ENCODE measurements at regions not wholly inside any gene's neighbourhood (a gene's known extent, or its start where the extent isn't known, plus 50 kb on each side); places are given as distances from the start of the nearest gene placed in this dataset.

DNA sequence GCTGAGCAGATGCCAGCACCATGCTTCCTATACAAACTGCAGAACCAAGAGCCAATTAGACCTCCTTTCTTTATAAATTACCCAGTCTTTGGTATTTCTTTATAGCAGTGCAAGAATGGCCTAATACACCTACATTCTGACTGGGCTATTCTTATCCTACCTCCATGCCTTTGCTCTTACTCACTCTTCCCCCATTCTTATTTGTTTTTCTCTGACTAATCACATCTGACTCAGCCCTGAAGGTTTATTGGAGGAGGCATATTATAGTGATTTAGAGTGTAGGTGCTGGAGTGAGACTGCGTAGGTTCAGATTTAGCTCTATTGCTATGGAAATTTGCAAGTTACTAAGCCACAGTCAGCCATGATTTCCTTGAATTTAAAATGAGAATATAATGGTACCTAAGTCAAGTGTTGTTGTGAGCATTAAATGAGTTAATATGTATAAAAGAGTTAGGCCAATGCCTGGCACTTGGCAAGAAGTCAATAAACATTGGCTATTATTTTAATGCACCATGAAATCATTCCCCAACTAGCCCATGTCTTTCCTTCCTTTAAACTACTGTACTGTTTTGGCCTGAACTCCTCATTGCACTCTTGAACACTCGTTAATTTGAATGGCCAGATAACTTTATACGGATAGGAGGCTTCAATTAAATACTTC is 531.2 kb upstream of the ZNF608 start:
- no peak for DNase-seq (ENCODE audit: low spot score)

DNA sequence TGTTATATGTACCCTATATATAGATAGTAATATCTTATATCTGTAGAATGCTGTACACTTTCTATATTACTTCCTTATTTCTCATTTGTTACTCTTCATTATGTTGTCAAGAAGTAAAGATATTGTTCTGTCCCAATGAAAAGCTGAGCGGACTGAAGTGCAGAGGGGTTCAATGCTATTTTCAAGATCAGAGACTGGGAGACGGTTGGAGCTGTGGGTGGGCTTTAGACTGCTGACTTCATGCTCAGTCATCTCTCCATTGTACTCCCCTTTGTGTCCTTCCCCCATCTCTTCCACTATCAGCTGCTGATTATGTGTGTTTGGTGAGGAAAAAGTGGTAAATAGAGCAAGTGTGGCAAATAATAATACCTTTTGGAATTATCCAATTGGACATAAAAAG is 532.3 kb upstream of the ZNF608 start:
- DNase-seq (ENCODE audit: low spot score) = no peak

DNA sequence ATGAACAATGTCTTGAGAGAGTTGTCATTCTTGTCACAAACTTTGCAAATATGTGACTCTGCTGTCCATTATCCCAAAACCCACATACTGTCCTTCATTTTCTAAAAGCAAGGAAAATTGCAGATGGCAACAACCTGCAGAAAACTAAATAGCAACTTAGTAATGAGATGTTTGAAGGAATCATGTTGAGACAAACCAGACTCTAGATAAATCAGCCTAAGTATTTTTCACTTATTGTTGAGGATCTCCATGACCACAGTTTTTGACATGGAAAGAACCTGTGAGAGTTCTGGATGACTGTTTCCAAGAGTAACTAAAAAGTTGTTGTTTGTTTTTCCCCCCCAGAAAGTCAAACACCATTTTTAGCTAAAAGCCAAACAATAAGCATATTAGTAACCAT is 535.2 kb upstream of the ZNF608 start:
- DNase-seq (ENCODE audit: low spot score) = peak; percentile 81

DNA sequence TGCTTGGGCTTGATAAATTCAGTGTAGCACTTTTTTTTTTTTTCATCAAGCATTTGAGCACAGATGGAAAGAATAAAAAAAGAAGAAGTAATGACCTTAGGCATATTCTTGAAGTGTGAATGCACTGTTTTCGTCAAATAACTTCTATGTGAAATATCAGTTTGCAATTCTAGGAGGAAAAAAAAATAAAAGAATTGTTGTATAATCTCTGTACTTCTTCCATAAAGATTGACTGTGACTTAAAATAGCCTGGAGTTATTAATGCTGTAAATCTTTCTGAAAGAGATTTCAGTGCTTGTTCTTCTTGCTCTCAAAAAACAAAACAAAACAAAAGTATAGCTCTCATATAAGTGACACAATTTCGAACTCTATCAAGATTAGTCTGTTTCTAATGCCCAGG is 536.9 kb upstream of the ZNF608 start:
- DNase-seq (ENCODE audit: low spot score) = no peak

DNA sequence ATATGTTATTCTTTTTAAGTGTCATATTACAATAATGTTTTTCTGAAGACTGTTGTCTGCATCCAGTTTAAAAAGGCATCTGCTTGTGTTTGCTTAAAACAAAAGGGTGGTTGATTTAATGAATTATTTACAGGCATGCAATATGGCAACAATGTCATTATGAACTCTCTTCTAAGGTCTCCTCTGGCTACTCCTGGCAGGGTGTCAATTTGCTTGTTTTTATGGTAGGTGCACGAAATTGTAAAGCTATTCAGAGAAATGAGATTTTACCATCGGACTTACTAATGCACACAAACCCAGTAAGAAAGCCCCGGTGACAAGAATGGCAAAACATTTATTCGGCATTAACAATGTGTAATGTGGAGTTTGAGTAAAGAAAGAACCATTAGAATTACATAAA is 539.8 kb upstream of the ZNF608 start:
- no peak for DNase-seq (ENCODE audit: low spot score)

DNA sequence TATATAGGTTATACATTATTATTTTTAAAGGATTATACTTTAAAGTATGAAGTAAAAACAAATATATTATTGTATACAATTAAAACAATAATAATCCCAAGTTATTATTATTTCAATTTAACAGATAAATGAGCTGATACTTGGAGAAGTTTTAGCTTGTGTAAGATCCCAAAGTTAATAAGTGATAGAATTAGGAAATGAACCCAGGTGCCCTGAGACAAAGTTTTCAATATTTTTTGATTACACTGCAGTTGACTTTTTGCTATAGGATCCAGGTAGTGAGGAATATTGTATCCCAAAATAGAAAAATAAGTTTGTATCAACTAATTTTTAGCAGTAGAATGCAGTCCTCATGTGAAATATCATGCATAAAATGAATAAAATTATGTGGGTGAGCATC is 543.2 kb upstream of the ZNF608 start:
- DNase-seq (ENCODE audit: low spot score) = no peak

DNA sequence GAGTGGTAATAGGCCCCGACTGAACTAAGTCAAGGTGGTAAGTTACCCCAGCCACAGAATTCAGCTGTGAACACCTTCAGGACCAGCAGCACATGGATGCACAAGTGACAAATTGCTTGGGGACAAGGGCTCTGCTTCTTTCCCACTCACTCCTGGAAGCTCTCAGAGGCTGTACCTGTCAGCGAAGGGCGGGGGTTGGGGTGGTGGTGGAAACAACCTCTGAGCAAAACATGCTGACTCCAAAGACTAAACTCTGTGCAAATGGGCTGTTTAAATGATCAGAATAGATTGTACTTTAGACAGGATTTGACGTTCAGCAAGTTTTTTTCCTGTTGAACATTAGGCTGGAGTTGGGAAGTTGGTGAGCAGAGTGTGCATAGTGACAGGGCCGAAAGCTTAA is 544.5 kb upstream of the ZNF608 start:
- DNase-seq (ENCODE audit: low spot score) = no peak

DNA sequence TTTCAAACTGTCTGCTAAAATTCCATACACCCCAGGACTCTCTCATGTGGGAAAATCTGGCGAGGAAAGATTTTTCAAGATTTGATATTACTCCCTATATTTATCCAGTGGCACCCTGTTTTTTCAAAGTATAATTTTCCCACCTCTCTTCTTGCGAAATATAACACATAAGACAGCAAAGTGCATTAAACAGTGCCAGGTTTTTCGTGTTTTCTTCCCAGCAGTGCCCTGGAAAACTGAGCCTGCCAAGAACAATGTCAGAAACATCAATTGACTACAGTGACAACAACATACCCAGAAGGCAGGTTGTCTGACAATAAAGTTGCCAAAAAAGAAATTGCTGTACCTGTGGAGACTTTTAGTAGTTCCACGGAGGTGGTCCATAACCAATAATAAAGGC is 545.0 kb upstream of the ZNF608 start:
- no peak for DNase-seq (ENCODE audit: low spot score)

DNA sequence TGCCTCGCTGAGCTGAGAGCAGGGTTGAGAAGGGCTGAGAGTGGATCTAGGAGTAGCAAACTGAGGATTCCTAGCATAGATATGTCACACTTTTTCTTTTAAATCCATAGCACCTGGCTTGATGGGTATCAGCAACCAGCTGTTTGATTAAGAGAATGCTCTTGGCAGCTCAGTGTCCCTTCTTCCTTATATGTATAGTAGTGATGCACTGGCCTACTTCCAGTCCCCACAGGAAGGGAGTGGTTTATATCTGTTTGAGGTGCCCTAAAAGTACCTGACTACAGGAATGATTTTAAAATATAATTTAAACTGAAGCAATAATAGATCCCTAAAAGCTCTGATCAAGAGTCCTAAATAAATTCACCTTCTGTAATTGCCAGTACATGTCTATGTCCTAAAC is 546.8 kb upstream of the ZNF608 start:
- peak; percentile 31 for DNase-seq (ENCODE audit: low spot score)

DNA sequence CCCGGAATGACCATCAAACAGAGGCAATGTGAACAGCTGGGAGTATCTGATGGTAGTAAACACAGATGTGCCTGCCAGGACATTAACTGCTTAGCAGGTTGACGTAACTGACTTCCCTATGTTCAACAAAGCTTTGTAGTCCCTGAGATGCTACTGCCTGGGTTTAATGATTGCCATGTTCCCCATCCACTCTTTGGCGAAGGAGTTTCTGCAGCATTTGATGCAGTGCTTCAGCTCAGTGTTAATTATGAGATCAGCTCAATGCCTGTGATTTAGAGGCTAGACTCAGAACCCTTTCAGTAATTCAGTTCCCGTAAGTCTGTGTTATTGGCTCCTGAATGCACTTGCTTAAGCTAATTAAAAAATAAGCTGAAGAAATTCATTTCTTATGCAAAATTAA is 547.3 kb upstream of the ZNF608 start:
- DNase-seq (ENCODE audit: low spot score) = no peak

DNA sequence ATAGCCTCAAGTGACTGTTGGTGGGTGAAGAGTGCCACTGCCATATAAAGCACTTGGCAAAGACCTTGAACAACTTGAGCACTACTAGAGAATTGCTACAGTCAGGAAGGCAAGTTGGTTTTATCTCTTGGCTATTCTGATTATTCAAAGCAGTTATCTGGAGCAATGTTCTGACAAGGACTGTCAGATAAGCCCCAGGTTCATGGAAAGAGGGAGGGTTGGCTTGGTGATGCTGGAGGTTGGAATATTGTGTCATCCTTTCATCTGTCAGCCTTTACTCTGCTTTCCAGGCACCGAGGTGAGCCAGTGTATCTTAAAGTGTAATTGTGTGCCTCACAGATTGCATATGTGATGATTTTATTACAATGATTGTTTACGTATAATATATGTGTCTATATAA is 548.4 kb upstream of the ZNF608 start:
- no peak for DNase-seq (ENCODE audit: low spot score)

DNA sequence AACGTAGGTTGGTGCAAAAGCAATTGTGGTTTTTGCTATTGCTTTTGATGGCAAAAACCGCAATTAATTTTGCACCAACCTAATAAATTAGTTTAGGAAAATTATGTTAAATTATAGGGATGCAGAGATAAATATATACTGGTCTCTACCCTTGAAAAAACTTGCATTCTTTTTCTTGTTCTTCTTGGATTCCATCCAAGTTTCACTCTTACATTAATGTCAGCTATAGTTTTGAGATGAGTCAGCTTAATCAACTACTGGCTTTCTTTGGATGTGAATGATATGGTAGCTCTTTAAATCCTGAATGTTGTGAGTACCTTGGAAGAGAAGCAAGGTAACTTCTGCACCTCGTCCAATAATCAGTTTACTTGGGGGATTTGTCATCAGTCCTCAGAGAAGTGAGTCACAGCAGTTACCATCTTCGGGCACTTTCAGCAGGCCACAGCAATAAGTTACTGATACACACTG is 549.0 kb upstream of the ZNF608 start:
- no peak for DNase-seq (ENCODE audit: low spot score)

DNA sequence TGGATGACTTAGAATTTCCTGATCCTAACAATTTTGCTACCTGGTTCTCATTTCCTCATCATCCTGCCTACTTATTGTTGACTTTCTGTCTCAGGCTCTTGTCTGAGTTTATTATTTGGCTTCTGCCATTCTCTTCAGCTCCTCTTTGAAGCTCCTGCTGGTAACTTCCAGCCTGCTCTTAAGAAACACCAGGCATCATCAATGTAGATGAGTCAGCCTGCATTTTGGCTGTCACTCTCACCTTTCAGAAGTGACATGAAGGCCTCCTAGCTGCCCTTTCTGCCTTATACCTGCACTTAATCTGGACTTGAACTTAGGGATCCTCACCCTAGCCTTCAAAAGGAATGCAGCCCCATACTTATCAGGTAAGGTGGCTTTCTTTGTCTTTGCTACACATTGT is 551.8 kb upstream of the ZNF608 start:
- DNase-seq (ENCODE audit: low spot score) = no peak

DNA sequence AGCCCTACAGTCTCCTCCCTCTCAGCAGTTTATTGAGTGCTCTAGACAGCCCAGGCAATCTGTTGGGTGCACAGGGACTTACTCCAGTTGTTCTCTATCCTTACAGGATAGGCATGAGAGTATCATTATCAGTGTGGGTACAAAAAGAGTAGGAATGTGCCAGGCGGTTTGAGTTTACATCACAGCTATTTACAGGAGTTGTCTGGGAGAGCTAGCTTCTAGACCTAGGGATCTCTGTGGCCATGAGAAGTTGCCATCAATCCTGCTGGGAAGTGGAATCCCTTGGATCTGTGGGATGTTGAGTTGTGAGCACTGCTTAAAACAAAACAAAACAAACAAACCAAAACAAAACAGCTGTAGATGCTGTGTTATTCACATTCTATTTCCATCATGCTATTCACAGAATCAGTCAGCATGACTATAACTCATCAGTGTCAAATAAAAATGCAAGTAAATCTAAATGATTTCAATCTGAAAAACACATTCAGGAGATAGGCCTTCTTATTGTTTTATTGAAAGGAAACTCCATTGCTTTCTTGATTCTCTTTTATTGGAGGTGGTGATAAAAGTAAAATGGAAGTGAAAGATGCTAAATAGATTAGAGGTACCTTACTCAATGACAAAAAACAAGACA is 552.4 kb upstream of the ZNF608 start:
- DNase-seq (ENCODE audit: low spot score) = no peak

DNA sequence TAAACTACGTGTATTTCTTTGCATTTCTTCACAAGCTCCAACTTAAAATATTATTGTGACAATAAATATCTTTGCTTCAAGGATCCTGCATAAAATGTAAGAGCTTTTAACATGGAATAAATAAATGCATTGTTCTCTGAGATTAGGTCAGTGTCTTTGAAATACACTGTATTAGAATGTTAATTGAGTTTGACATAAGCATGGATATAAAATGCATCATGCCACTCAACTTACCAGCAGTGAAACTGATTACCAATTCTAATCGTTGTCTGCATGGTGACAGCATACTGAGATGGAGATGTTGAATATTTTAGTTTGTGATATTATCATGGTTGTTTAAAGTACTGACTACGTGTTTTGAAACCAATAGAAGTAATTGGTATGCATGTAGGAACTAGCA is 555.3 kb upstream of the ZNF608 start:
- peak; percentile 21 for DNase-seq (ENCODE audit: low spot score)

DNA sequence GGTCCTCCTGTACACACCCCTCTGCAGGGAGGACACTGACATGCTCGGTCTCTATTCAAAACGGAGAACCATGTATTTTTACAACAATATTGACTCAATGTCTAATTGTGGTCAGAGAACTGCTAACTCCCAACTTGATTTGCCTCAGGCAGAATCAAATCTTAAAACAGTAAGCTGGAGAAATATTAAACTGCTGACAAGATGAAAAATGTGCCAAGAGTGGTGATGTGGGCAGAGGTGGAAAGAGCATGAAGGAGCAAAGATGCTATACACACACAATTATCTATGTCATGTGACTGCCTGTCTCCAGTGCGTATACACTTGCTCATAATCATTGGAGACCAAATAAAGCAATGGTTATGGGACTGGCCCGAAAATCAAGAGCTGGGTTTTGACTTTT is 556.1 kb upstream of the ZNF608 start:
- no peak for DNase-seq (ENCODE audit: low spot score)

DNA sequence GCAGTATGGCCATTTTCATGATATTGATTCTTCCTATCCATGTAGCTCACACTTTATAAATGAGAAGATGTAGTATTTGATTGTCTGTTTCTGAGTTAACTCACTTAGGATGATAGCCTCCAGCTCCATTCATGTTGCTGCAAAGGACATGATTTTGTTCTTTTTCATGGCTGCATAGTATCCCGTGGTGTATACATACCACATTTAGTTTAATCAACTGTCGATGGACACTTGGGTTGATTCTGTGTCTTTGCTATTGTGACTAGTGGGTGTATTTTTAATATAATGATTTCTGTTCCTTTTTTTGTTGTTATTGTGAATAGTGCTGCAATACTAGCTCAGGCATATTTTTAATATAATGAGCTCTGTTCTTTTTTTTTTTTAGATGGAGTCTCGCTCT is 560.3 kb upstream of the ZNF608 start:
- no peak for DNase-seq (ENCODE audit: low spot score)

DNA sequence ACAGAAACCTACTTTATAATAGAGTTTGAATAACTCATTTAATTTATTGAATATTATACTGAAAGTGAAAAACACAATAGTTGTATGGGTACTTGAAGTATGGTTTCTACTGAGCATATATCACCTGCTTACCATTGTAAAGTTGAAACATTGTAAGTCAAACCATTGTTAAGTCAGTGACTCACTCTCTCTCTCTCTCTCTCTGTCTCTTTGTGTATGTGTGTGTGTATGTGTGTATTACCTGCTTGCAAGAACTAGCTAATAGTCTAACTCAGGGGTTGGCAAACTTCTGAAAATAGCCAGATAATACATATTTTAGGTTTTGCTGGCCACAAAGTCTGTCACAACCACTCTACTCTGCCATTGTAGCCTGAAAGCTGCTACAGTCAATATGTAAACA is 564.3 kb upstream of the ZNF608 start:
- DNase-seq (ENCODE audit: low spot score) = no peak

DNA sequence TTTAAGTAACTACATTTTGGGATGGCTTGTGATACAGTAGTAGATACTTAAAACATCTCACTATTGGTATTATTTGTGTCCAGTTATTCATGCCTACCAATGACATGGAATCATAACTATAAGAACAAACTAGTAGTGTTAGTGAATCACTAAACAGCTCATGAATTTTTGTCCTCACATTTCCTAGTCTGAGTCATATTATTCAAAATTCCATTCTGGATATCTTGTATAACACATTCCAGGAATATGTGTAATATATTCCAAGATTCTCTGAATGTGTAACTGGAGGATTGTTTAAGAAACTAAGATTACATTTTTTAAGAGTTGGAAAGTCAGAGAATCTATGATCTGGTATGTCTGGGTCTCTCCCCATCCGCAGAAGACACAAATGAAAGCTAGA is 565.3 kb upstream of the ZNF608 start:
- DNase-seq (ENCODE audit: low spot score) = no peak

DNA sequence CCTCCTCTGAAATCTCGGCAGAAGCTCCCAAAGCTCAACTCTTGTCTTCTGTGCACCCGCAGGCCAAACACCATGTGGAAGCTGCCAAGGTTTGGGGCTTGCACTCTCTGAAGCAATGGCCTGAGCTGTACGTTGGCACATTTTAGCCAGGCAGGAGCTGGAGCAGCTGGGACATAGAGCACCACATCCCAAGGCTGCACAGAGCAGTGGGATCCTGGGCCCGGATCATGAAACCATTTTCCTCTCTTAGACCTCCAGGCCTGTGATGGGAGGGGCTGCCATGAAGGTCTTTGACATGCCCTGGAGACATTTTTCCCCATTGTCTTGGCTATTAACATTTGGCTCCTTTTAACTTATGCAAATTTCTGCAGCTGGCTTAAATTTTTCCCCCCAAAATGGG is 567.1 kb upstream of the ZNF608 start:
- DNase-seq (ENCODE audit: low spot score) = no peak

DNA sequence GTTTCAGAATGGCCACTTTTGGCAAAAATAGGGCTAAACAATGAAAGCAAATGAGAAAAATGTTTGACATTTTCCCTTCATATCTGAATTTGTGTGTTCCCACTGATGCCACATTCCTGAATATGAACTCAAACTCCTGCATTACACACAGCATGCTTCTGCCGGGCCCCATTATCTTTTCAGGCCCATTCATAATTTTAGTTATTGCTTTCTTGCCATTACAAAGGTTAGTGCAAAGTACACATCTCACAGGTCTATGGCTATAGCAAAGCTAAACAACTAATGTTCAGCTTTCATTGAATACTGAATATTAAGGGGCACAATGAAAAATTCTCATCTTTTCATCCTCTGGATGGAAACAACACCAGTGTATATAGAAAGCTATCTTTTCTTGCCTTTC is 568.9 kb upstream of the ZNF608 start:
- DNase-seq (ENCODE audit: low spot score) = no peak

DNA sequence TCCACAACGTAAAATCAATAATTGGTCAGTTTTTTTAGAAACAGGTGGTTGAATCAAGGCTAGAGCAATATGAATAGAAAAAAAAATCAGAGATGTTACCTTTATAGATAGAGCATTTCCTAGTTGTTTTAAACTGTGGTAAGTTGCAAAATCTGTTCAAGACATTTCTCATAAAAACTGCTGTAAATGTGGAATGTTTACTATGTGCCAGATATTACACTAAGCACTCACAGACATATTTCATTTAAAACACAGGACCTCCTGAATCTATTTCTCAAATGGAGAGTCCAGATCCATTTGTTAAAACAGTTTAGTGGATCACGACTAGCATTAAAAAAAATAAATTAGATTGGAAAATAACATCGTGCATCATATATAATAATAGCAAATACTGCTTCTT is 570.0 kb upstream of the ZNF608 start:
- DNase-seq (ENCODE audit: low spot score) = no peak

DNA sequence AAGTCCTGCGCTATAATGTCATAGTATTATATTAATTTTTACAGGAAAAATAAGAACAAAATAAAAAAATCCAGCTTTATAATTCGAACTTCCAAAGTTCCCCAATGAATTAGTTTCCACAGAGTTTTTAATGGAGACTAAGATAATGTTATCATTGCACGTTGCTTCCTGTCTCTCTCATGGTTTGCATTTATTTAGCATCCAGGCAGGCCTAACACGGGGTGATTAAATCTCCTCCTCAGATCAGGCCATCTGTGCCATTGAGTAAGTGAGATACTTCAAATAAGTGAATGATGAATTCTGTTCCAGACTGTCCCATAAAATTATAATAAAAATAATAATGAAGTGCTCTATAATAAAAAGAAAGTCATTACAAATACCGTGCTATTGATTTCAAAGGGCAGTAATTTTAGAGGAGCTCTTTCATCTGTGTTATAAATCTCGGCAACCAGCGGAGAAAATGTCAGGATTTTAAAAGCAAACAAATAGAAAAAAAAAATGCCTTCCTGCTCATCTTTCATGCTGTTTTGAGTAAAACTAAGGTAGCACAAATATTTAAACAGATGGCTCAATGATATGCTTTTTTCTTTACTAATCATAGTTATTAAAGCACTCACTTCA is 570.6 kb upstream of the ZNF608 start:
- peak; percentile 70 for DNase-seq (ENCODE audit: low spot score)
